Endothelial cell of umbilical vein (primary cell): ENCODE measurements at regions not wholly inside any gene's neighbourhood (a gene's known extent, or its start where the extent isn't known, plus 50 kb on each side); places are given as distances from the start of the nearest gene placed in this dataset.

Experiments
- BruUV-seq: library from RNA; stranded (reverse); fragments of 400-500 nt; replicated peaks from 2 replicates; lab custom pipeline; 2021; lab: Mats Ljungman, UMichigan
- CTCF ChIA-PET: fragments of 300-600, 350-600 bp; sonication (Branson Sonifier 250); formaldehyde crosslinking; loops from one replicate; lab custom pipeline; 2021; ENCODE audit warnings: antibody characterized with exemption, inconsistent platforms; lab: Charles Lee
- POLR2A ChIA-PET: fragments of 300-600, 350-600 bp; sonication (Branson Sonifier 250); formaldehyde crosslinking; loops from one replicate; lab custom pipeline; 2021; ENCODE audit warnings: antibody characterized with exemption, inconsistent platforms; lab: Charles Lee
- DNase-seq: peaks from one replicate; pipeline ENCODE4 v3.0.0-alpha.2; 2011; ENCODE audit warnings: low read depth, low spot score
- FAIRE-seq: peaks from 2 replicates; lab custom pipeline; 2011; peaks lifted over from hg19 to GRCh38; lab: Jason Lieb, UNC
- H2AFZ ChIP-seq: 2 replicates; pipeline ENCODE4 v1.6.0; 2012; ENCODE audit warnings: low read depth, low read length, control low read depth, inconsistent platforms
- H3K27ac ChIP-seq: 2 replicates; pipeline ENCODE4 v1.5.1; 2011; ENCODE audit warnings: low read depth, mild to moderate bottlenecking, control low read depth, low read length, moderate library complexity; ENCODE audit not compliant: insufficient read depth
- H3K27me3 ChIP-seq, 2 experiments: 2 replicates each; pipeline versions ENCODE4 v1.6.0 to v1.6.1; 2011; ENCODE audit warnings: low read length in 2 of 2, mixed read lengths in 1 of 2; ENCODE audit not compliant: control insufficient read depth in 2 of 2, insufficient read depth in 2 of 2
- H3K36me3 ChIP-seq, 2 experiments: 2 replicates in 1 of 2; 3 replicates in 1 of 2; pipeline ENCODE4 v1.5.1; 2011; ENCODE audit warnings: low read length in 2 of 2, mild to moderate bottlenecking in 1 of 2, moderate library complexity in 1 of 2; ENCODE audit not compliant: control insufficient read depth in 2 of 2, insufficient read depth in 2 of 2; ENCODE audit errors: extremely low read depth in 1 of 2
- H3K4me1 ChIP-seq: 3 replicates; pipeline ENCODE4 v1.5.1; 2011; ENCODE audit warnings: mild to moderate bottlenecking, low read length; ENCODE audit not compliant: control insufficient read depth, insufficient read depth; ENCODE audit errors: extremely low read depth
- H3K4me2 ChIP-seq: 2 replicates; pipeline ENCODE4 v1.6.1; 2011; ENCODE audit warnings: low read length, control low read depth, mixed read lengths; ENCODE audit not compliant: insufficient read depth
- H3K4me3 ChIP-seq, 3 experiments: fragments of 200-600 bp in 1 of 3; sonication (generic), shearing (Covaris generic) in 1 of 3; replicated peaks in 1 of 3; 2 replicates each; pipeline ENCODE4 v1.5.1; 2011 to 2016; ENCODE audit warnings: control low read depth in 3 of 3, low read length in 3 of 3, mild to moderate bottlenecking in 2 of 3, inconsistent platforms in 1 of 3, low read depth in 1 of 3, moderate library complexity in 1 of 3; ENCODE audit not compliant: insufficient read depth in 1 of 3
- H3K79me2 ChIP-seq: 2 replicates; pipeline ENCODE4 v1.6.0; 2012; ENCODE audit warnings: low read length, inconsistent platforms; ENCODE audit not compliant: control insufficient read depth, insufficient read depth
- H3K9ac ChIP-seq: replicated peaks from 2 replicates; pipeline ENCODE3; 2011; ENCODE audit warnings: low read length, control low read depth; ENCODE audit not compliant: insufficient read depth; ENCODE audit errors: extremely low read depth
- H3K9me1 ChIP-seq: replicated peaks from 3 replicates; pipeline ENCODE4 v1.6.0; 2011; ENCODE audit warnings: mild to moderate bottlenecking, low read length; ENCODE audit not compliant: control insufficient read depth, insufficient read depth; ENCODE audit errors: extremely low read depth
- H3K9me3 ChIP-seq: replicated peaks from 2 replicates; pipeline ENCODE4 v1.5.1; 2012; ENCODE audit warnings: low read length, inconsistent platforms; ENCODE audit not compliant: control insufficient read depth, insufficient read depth
- H4K20me1 ChIP-seq: replicated peaks from 2 replicates; pipeline ENCODE3; 2011; ENCODE audit warnings: mild to moderate bottlenecking, low read length; ENCODE audit not compliant: control insufficient read depth, insufficient read depth; ENCODE audit errors: extremely low read depth
- CTCF ChIP-seq, 2 donors: IDR thresholded peaks; 1 replicate in 1 of 2; 2 replicates in 1 of 2; pipeline ENCODE4 v1.5.1; 2011; ENCODE audit warnings: low read length in 2 of 2, mild to moderate bottlenecking in 2 of 2, moderate library complexity in 2 of 2, control low read depth in 1 of 2, inconsistent platforms in 1 of 2, low read depth in 1 of 2; ENCODE audit not compliant: insufficient read depth in 1 of 2; ENCODE audit errors: extremely low read depth in 1 of 2
- FOS ChIP-seq: IDR thresholded peaks from 2 replicates; pipeline ENCODE4 v1.6.1; 2011; ENCODE audit warnings: mild to moderate bottlenecking, low read length, moderate library complexity, borderline replicate concordance; ENCODE audit not compliant: insufficient read depth
- GATA2 ChIP-seq: IDR thresholded peaks from 2 replicates; pipeline ENCODE4 v1.7.0; 2011; ENCODE audit warnings: low read depth, mild to moderate bottlenecking, moderate library complexity, mixed read lengths, low read length; ENCODE audit not compliant: insufficient read length, insufficient read depth
- MAX ChIP-seq: IDR thresholded peaks from 2 replicates; pipeline ENCODE4 v1.6.1; 2011; ENCODE audit not compliant: insufficient read depth, insufficient read length
- MYC ChIP-seq: IDR thresholded peaks from one replicate; pipeline ENCODE4 v1.6.1; 2011; ENCODE audit warnings: mild to moderate bottlenecking, low read depth, low read length
- dilution Hi-C: fragments of 300-500 bp; cut with MboI; formaldehyde crosslinking; loops from one replicate; pipeline ENCODE4 v1.15.0; 2019; ENCODE audit warnings: low sequenced_read_pairs; ENCODE audit not compliant: extremely low pct_ligation_motif_present
- intact Hi-C: fragments of 100-400 bp; cut with micrococcal nuclease; formaldehyde crosslinking; loops from one replicate; pipeline ENCODE4 v1.10.0; 2022

- Histone ChIP-seq H3K27me3 (no peaks in the 10 kb centered on the region), H2AFZ (no peak overlapping the region), H3K9me3 (no peaks in the 10 kb centered on the region), H3K4me1 (no peaks in the 10 kb centered on the region), H3K4me2 (no peak overlapping the region), H3K36me3 (no peaks in the 10 kb centered on the region), H3K9ac (no peak overlapping the region), H3K27ac (no peak overlapping the region), H3K9me1 (no peaks in the 10 kb centered on the region), H3K79me2 (no peaks in the 10 kb centered on the region), H3K4me3 (no peak overlapping the region), H4K20me1 (no peaks in the 10 kb centered on the region)
- no peak for DNase-seq
- intact Hi-C loops (no loop called here), dilution Hi-C loops (no loop called here)
- ChIA-PET POLR2A (no interaction called here), CTCF (no interaction called here)
- no peak for FAIRE-seq
- TF ChIP-seq FOS (no peak), MAX (no peak)
- no TSS peak for BruUV-seq
Observed at GRCh38 chr3:13210221-13210975, 137.2 kb upstream of the IQSEC1 start.

- intact Hi-C loops = loop anchor here (10.0 kb wide), 1 partner anchor 245 kb away; no protein-coding TSS in a partner anchor
- H3K27ac ChIP-seq = no peak overlapping the region
- H3K4me3 ChIP-seq = no peak overlapping the region
- no peak overlapping the region for H3K4me2 ChIP-seq
- ChIA-PET POLR2A (no interaction called here), CTCF (no interaction called here)
- no peaks in the 10 kb centered on the region for H3K36me3 ChIP-seq
- no peak overlapping the region for H2AFZ ChIP-seq
- DNase-seq (no peak), FAIRE-seq (no peak)
- no peaks in the 10 kb centered on the region for H3K4me1 ChIP-seq
- H3K9ac ChIP-seq = no peak overlapping the region
- TF ChIP-seq FOS (no peak), CTCF (IDR thresholded peaks at IDR 0.05; ENCODE audit: extremely low read depth in 1 of 2, insufficient read depth in 1 of 2, low read depth in 1 of 2, low read length in 2 of 2) (no peak), MAX (no peak), GATA2 (no peak), MYC (no peak)
- no peaks in the 10 kb centered on the region for H4K20me1 ChIP-seq
- no peaks in the 10 kb centered on the region for H3K9me3 ChIP-seq
- no TSS peak for BruUV-seq
- no peaks in the 10 kb centered on the region for H3K27me3 ChIP-seq
- H3K9me1 ChIP-seq = no peaks in the 10 kb centered on the region
- dilution Hi-C loops = no loop called here
- H3K79me2 ChIP-seq = no peaks in the 10 kb centered on the region
Observed at GRCh38 chr3:13209634-13209997, 136.4 kb upstream of the IQSEC1 start.
